Lower lobe of right lung (tissue), 2 donors: ENCODE measurements at regions not wholly inside any gene's neighbourhood (a gene's known extent, or its start where the extent isn't known, plus 50 kb on each side); places are given as distances from the start of the nearest gene placed in this dataset.
A peak's percentile ranks its signal among the peaks of the same experiment; 100 is the strongest.

Experiments used
- ATAC-seq, 2 donors: fragments of 200-7000 bp; cut with Tn5 transposase; one replicate each; pipeline ENCODE4 v1.9.1; 2020 to 2022; ENCODE audit warnings: mild to moderate bottlenecking in 2 of 2, moderate library complexity in 2 of 2
- DNase-seq: peaks from one replicate; pipeline ENCODE4 v3.0.0-alpha.2; 2020
- H3K27ac ChIP-seq: fragments of 200-600 bp; one replicate; pipeline ENCODE4 v1.8.0; 2022
- H3K27me3 ChIP-seq: fragments of 200-600 bp; one replicate; pipeline ENCODE4 v1.8.0; 2022; ENCODE audit warnings: low read depth
- H3K36me3 ChIP-seq: fragments of 200-600 bp; one replicate; pipeline ENCODE4 v1.8.0; 2022; ENCODE audit warnings: mild to moderate bottlenecking
- H3K4me1 ChIP-seq: fragments of 200-600 bp; one replicate; pipeline ENCODE4 v1.8.0; 2022
- H3K4me3 ChIP-seq: fragments of 200-600 bp; one replicate; pipeline ENCODE4 v1.8.0; 2022; ENCODE audit warnings: mild to moderate bottlenecking
- H3K9me3 ChIP-seq: fragments of 200-600 bp; one replicate; pipeline ENCODE4 v1.8.0; 2022
- intact Hi-C: fragments of 100-400 bp; cut with DNase I; formaldehyde crosslinking; loops from one replicate; pipeline ENCODE4 v1.11.0; 2022
- TF ChIP-seq, protein P1 (sequence below): fragments of 200-600 bp; IDR thresholded peaks from one replicate; pipeline ENCODE4 v1.8.0; 2022; ENCODE audit warnings: antibody characterized with exemption, mild to moderate bottlenecking
- donor health status: DM: no; HTN: yes; CAD: no; lungs with severe emphysema.

- TF ChIP-seq, protein P1, sequence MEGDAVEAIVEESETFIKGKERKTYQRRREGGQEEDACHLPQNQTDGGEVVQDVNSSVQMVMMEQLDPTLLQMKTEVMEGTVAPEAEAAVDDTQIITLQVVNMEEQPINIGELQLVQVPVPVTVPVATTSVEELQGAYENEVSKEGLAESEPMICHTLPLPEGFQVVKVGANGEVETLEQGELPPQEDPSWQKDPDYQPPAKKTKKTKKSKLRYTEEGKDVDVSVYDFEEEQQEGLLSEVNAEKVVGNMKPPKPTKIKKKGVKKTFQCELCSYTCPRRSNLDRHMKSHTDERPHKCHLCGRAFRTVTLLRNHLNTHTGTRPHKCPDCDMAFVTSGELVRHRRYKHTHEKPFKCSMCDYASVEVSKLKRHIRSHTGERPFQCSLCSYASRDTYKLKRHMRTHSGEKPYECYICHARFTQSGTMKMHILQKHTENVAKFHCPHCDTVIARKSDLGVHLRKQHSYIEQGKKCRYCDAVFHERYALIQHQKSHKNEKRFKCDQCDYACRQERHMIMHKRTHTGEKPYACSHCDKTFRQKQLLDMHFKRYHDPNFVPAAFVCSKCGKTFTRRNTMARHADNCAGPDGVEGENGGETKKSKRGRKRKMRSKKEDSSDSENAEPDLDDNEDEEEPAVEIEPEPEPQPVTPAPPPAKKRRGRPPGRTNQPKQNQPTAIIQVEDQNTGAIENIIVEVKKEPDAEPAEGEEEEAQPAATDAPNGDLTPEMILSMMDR: no peak
- Histone ChIP-seq H3K27me3 (no peaks in the 10 kb centered on the region), H3K4me3 (no peak overlapping the region), H3K9me3 (no peaks in the 10 kb centered on the region), H3K36me3 (no peaks in the 10 kb centered on the region), H3K27ac (no peak overlapping the region), H3K4me1 (no peaks in the 10 kb centered on the region)
- ATAC-seq (no peak), DNase-seq (no peak)
- intact Hi-C loops: no loop called here
Measured at GRCh38 chr4:176971576-176972115, 178.9 kb upstream of the VEGFC start.

DNA sequence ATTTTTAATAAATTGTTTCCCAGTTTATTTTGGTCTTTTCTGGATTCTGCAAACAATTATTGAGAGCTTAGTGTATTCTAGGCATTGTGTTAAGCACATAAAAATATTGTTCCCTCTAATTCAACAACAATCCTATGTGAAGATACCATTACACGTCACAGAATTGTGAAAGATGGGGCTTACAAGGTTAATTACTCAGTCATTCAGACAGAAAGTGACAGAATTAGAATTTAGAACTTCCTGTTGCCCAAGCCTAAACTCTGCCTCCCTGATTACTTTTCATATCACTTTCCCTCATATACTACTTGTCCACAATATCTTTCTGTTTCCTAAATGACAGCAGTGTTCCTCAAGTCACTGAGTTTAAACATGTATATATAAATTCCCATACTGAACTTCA, 186.7 kb upstream of the VEGFC start:
- Histone ChIP-seq H3K4me3 (no peak overlapping the region), H3K36me3 (no peaks in the 10 kb centered on the region), H3K4me1 (no peaks in the 10 kb centered on the region), H3K9me3 (no peaks in the 10 kb centered on the region), H3K27ac (no peak overlapping the region), H3K27me3 (no peaks in the 10 kb centered on the region)
- TF ChIP-seq, protein P1: no peak
- intact Hi-C loops: no loop called here
- ATAC-seq: no peak
- no peak for DNase-seq

- ATAC-seq (no peak), DNase-seq (no peak)
- H3K4me3 ChIP-seq: no peak overlapping the region
- no peaks in the 10 kb centered on the region for H3K9me3 ChIP-seq
- no peaks in the 10 kb centered on the region for H3K27me3 ChIP-seq
- H3K27ac ChIP-seq: no peak overlapping the region
- H3K36me3 ChIP-seq: no peaks in the 10 kb centered on the region
- no peaks in the 10 kb centered on the region for H3K4me1 ChIP-seq
- TF ChIP-seq, protein P1: no peak
- intact Hi-C loops: no loop called here
Measured at GRCh38 chr4:176981074-176981473, 188.4 kb upstream of the VEGFC start.

DNA sequence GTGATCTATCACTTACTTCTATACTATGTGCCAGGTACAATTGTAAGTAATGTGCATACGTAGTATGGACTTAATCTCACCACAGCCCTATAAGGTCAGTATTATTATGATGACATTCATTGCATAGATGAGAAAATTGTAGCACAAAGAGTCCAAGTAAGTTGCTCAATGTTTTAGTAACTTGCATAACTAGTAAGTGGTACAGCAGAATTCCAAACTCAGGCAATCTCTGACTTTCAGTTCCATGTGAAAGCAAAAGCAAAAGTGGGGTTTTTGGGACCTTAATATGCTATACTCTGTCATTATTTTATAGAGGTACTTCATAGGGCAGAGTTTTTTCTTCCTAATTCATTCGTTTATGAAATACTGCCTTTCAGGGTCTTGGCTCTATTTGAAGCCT, 188.8 kb upstream of the VEGFC start:
- intact Hi-C loops: no loop called here
- H3K9me3 ChIP-seq: no peaks in the 10 kb centered on the region
- TF ChIP-seq, protein P1: no peak
- ATAC-seq (peak in 1 of 2 donors; percentile 68), DNase-seq (no peak)
- no peak overlapping the region for H3K4me3 ChIP-seq
- H3K27ac ChIP-seq: peak overlapping the region; percentile 33
- no peaks in the 10 kb centered on the region for H3K36me3 ChIP-seq
- no peaks in the 10 kb centered on the region for H3K4me1 ChIP-seq
- H3K27me3 ChIP-seq: no peaks in the 10 kb centered on the region

GRCh38 chr4:176988226-176988625, 195.5 kb upstream of the VEGFC start:
- H3K4me3 ChIP-seq: no peak overlapping the region
- H3K36me3 ChIP-seq: no peaks in the 10 kb centered on the region
- intact Hi-C loops: no loop called here
- DNase-seq (no peak), ATAC-seq (peak in 1 of 2 donors; percentile 30)
- H3K27ac ChIP-seq: no peak overlapping the region
- H3K4me1 ChIP-seq: no peaks in the 10 kb centered on the region
- H3K9me3 ChIP-seq: no peaks in the 10 kb centered on the region
- no peaks in the 10 kb centered on the region for H3K27me3 ChIP-seq
- TF ChIP-seq, protein P1: no peak

- Histone ChIP-seq H3K4me3 (no peak overlapping the region), H3K36me3 (no peaks in the 10 kb centered on the region), H3K27ac (no peak overlapping the region), H3K4me1 (no peaks in the 10 kb centered on the region), H3K9me3 (no peaks in the 10 kb centered on the region), H3K27me3 (no peaks in the 10 kb centered on the region)
- intact Hi-C loops: no loop called here
- ATAC-seq (no peak), DNase-seq (no peak)
- TF ChIP-seq, protein P1: no peak
Measured at GRCh38 chr4:176989186-176989585, 196.5 kb upstream of the VEGFC start.
